Loucy (cell line): ENCODE measurements at regions not wholly inside any gene's neighbourhood (a gene's known extent, or its start where the extent isn't known, plus 50 kb on each side); places are given as distances from the start of the nearest gene placed in this dataset.

Source experiments
- EZH2phosphoT487 ChIP-seq: fragments of 200-600 bp; IDR thresholded peaks from 2 replicates; pipeline ENCODE4 v1.6.1; 2018; ENCODE audit warnings: antibody characterized with exemption, mild to moderate bottlenecking, moderate library complexity, borderline replicate concordance
- TF ChIP-seq, protein P1 (sequence below): fragments of 200-600 bp; sonication (generic); conservative IDR thresholded peaks from 2 replicates; pipeline ENCODE4 v1.5.1; 2014; ENCODE audit warnings: mild to moderate bottlenecking, antibody characterized with exemption, low read length

DNA sequence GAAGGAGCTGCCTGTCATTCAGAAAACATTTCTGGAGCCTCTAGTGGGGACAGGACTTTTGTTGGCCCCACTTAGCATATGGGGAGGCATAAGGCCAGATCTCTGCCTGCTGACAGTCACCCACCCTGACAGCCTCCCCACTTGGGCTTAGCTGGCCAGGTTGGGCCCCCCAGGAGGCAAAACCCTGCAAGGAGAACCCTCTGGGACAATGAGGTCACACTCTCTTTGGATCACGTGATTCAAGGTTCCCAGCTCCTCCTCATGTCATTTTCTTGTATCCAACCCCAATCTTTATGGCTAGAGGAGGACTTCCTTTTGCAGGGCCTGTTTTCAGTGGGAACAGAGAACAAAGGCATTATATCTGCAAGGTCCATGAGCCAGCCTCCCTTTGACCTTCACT, 60.0 kb downstream of the NAV1 start:
- TF ChIP-seq, protein P1, sequence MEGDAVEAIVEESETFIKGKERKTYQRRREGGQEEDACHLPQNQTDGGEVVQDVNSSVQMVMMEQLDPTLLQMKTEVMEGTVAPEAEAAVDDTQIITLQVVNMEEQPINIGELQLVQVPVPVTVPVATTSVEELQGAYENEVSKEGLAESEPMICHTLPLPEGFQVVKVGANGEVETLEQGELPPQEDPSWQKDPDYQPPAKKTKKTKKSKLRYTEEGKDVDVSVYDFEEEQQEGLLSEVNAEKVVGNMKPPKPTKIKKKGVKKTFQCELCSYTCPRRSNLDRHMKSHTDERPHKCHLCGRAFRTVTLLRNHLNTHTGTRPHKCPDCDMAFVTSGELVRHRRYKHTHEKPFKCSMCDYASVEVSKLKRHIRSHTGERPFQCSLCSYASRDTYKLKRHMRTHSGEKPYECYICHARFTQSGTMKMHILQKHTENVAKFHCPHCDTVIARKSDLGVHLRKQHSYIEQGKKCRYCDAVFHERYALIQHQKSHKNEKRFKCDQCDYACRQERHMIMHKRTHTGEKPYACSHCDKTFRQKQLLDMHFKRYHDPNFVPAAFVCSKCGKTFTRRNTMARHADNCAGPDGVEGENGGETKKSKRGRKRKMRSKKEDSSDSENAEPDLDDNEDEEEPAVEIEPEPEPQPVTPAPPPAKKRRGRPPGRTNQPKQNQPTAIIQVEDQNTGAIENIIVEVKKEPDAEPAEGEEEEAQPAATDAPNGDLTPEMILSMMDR: no peak
- no peak for TF ChIP-seq EZH2phosphoT487
